ENCODE measurements at regions not wholly inside any gene's neighbourhood (a gene's known extent, or its start where the extent isn't known, plus 50 kb on each side); places are given as distances from the start of the nearest gene placed in this dataset.
"Not testable (repeated sequence)": the region's sequence is repeated elsewhere in the genome, so short reads cannot be mapped to it uniquely, and the experiment has no call there.

DNA sequence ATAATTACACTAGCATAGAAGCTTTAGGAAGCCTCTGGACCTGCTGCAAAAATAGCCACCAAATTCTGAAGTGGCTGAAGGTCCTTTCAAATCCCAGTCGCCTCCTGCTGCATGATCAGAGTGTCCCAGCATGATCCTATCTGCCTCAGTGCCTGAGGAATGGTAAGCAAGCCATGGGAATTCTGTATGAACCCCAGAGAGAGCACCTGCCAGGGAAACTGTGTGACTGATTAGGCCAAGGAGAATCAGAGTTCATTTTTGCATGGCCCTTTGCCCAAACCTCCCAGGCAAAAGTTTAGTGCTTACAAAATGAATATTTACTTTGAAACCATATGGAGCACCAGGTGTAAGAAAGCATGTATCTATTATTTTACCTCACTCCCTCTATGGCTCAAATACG is 221.4 kb downstream of the ARL4C start:
- no peak for DNase-seq

DNA sequence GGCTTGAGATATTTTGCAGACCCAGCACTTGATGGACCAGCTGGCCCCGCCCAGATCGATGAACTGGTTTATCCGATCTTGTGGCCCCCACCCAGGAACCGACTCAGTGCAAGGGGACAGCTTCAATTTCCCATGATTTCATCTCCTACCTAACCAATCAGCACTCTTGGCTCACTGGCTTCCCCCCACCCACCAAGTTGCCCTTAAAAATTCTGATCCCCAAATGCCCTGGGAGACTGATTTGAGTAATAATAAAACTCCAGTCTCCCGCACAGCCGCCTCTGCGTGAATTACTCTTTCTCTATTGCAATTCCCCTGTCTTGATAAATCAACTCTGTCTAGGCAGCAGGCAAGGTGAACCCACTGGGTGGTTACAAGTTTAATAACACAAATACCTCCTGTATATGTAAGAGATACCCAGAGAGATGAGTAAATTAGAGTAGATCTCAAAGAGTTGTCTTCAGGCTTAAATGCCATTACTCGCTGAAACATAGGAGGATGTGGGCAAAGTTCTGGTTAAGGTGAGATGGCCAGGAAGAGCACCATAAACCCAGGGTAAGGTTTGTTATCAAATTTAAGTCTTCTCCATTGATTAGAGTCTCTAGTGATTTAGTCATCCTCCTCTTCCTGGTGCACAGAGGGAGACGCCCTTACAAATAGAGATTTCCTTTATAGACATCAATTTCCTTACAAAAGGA is 222.8 kb downstream of the ARL4C start:
- DNase-seq, result no peak

DNA sequence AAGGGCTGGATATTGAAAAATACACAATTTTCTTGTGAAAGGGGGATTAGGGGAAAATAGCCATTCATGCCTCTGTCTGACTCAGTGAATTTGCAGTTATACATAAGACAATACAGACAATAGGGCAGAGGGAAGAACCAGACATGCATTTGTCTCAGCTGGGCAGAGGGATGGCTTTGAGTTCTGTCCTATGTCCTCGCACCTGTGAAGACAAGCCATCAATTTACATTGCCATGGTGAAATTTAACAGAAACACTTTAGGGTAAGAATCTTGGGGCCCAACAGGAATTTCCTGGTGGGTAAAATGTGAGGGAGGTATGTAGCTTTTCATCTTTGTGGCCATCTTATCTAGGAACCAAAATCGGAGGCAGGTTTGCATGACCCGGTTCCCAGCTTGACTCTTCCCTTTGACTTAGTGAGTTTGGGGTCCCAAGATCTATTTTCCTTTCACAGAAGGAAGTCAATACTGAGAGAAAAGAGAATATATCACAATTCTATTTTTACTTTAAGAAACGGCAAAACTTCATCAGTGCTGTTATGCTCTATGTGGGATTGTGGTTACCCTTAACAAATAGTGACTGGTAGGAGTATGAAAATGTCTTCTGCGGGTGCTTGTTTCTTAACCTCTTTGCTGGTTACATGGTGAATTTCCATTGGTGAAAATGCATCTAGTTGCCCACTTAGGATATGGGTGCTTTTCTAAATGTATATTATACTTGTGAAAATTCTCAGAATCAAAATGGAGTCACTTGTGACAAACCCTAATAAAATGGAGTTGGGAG is 221.8 kb downstream of the SPP2 start:
- no peak for DNase-seq

GRCh38 chr2:234271338-234271737 is 220.8 kb downstream of the SPP2 start:
- no peak for DNase-seq

DNA sequence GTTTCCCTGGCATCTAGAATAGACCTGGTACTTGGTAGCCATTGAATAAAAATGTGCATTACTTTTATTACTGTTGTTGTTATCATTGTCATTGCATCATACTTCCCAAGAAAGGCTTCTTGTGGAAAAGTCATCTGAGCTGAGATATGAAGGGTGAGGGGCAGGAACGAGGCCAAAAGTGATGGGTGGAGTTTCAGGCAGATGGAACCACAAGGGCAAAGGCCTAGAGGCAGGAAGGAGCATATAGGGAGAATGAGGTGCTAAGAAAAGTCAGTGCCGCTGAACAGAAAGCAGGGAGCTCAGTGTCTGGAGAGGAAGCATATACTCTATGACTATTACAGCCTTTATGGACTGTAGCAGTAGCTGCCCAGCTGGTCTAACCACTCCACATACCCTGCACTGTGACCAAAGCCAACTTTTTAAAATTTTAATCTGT is 219.3 kb downstream of the SPP2 start:
- DNase-seq, result no peak

- no peak for DNase-seq
Observed at GRCh38 chr2:234267534-234267933, 217.0 kb downstream of the SPP2 start.

DNA sequence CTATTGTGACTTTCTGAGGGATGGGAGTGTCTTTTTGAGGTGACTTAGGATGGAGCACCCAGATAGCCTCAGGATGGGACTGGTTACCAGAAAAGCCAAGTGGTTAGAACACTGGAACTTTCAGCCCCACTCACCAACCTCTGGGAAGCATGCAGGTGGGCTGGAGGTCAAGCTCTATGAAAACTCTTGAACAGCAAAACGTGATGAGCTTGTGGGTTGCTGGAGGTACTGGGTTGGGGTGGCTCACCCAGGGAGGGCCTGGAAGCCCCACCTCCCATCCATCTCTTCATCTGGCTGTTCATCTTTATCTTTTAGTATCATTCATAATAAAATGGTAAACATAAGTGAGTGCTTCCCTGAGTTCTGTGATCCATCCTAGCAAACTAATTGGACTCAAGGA is 216.4 kb downstream of the SPP2 start:
- DNase-seq, result no peak

- no peak for DNase-seq
Observed at GRCh38 chr2:234265206-234265605, 214.7 kb downstream of the SPP2 start.

DNA sequence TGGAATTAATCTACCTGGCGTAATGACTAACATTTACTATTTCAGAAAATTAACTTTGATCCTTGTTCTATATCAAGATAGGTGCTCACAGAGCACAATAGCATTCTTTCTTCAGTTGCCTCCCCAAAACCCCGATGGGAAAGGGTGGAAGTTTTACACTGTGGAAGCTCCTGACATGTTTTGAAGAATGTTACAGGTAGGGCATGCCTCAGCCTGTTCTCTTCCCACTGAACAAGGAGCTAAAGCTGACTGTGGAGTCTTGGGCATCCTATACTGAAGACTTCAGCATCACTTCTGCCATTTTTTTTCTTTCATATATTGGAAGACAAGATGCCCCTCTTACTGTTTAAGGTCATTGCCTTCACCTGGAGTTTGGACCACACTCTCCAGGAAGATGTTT is 211.2 kb downstream of the SPP2 start:
- no peak for DNase-seq

GRCh38 chr2:234259440-234259839 is 208.9 kb downstream of the SPP2 start:
- no peak for DNase-seq

GRCh38 chr2:234258562-234259141 is 208.2 kb downstream of the SPP2 start:
- DNase-seq, result no peak

DNA sequence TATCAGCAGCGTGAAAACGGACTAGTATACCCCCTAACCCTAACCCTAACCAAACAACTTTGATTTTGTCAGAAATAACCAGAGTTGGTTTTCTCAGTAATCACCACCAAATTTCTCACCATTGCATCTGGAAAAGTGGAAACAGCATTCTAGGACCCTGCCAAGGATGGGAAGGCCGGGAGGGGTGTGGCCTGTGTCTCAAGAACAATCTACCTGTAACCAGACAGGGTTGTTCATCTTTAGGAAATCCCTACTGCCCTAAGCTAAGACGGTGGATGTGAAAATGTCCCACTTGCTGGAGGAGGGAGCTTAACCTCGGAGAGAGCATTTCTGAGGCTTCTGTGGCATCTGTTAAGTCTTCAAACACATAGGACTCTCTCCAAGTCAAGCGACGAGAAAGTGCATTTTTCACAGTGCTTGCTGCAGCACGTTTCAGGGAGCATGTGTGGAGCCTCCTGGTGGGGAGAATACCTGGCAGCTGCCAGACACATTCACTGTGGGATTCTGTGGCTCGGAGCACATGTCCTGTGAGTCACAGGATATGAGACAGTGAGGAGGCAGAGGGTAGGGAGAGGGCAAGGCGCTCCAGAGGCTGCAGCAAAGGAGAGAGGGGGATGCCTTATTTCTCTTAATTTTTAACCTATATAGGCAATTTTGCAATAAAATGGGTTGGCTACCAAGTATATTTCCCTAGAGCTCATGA is 207.5 kb downstream of the SPP2 start:
- no peak for DNase-seq

DNA sequence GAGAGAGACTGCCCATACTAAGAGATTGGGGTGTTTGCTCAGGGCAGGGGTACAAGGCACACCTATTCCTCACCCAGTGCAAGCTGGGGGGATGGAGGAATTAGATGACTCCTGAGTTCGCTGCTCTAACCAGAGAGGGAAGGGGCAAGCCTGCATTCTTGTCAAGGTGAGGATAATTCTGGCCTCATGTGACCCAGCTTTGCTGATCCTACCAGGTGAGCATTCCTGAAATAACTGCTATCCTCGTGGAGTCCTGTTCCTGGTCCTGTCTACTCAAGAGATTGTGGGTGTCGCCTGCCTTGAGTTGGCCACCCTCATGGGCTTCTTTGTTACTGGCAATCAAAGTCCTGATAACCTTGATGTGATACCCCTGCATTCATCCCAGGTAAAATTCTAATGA is 206.0 kb downstream of the SPP2 start:
- no peak for DNase-seq

GRCh38 chr2:234254783-234255521 is 204.4 kb downstream of the SPP2 start:
- DNase-seq, result no peak

DNA sequence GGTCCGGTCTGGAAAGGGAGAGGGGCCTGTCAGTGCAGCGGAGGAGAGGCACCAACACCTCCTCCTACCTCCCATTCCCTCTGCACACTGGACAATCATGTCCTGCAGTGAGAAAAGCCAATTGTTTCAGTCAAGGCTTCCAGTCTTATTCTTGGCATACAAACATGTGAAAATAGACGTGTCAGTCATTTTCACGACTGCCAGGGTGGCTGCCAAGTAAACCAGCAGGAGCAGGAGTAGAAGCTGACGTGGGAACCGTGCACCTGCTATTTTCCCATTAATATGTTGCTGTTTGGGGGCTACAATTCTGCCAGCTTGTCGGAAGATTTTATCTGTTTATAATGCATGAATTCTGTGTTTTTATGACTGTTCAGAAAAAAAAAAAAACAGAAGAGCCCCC is 202.3 kb downstream of the SPP2 start:
- DNase-seq, result no peak

- no peak for DNase-seq
Observed at GRCh38 chr2:234251326-234252271, 201.1 kb downstream of the SPP2 start.

DNA sequence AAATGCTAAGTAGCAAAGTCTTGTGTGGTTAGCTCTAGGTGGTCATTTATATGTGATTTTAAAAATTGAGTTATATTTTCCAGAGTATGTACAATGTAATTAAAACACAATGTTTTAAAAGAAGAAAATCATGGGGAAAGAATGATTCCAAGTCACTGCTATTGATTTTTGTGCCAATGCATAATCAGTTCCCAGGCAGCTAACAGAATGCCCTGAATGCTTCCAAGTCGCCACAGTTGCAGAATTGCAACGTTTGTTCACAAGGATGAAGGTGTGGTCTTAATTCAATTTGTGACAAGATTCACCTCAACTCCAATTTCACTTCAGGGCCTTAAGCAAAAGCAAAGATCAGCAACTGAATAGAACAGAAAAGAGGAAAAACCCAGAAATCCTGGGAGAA is 200.4 kb downstream of the SPP2 start:
- DNase-seq, result no peak

- no peak for DNase-seq
Observed at GRCh38 chr2:234249873-234250272, 199.4 kb downstream of the SPP2 start.

GRCh38 chr2:234249034-234249735 is 198.7 kb downstream of the SPP2 start:
- DNase-seq, result no peak

- not testable (repeated sequence) for DNase-seq
Observed at GRCh38 chr2:234248213-234248710, 197.8 kb downstream of the SPP2 start.

Data from right kidney (tissue), 1 donor.